ENCODE measurements at regions not wholly inside any gene's neighbourhood (a gene's known extent, or its start where the extent isn't known, plus 50 kb on each side); places are given as distances from the start of the nearest gene placed in this dataset.
"Not testable (repeated sequence)": the region's sequence is repeated elsewhere in the genome, so short reads cannot be mapped to it uniquely, and the experiment has no call there.

- no peak for DNase-seq (ENCODE audit: low spot score)
Observed at GRCh38 chr17:73851091-73851490, 206.8 kb upstream of the SDK2 start.

- DNase-seq (ENCODE audit: low spot score), result no peak
Observed at GRCh38 chr17:73851921-73852320, 207.7 kb upstream of the SDK2 start.

- DNase-seq (ENCODE audit: low spot score), result no peak
Observed at GRCh38 chr17:73855720-73856333, 211.6 kb upstream of the SDK2 start.

GRCh38 chr17:73856556-73856955, 212.3 kb upstream of the SDK2 start:
- no peak for DNase-seq (ENCODE audit: low spot score)

- DNase-seq (ENCODE audit: low spot score), result not testable (repeated sequence)
Observed at GRCh38 chr17:73859439-73860008, 215.3 kb upstream of the SDK2 start.

- no peak for DNase-seq (ENCODE audit: low spot score)
Observed at GRCh38 chr17:73861543-73861942, 217.3 kb upstream of the SDK2 start.

GRCh38 chr17:73863761-73864535, 219.7 kb upstream of the SDK2 start:
- no peak for DNase-seq (ENCODE audit: low spot score)

- DNase-seq (ENCODE audit: low spot score), result no peak
Observed at GRCh38 chr17:73865831-73866230, 221.6 kb upstream of the SDK2 start.

- no peak for DNase-seq (ENCODE audit: low spot score)
Observed at GRCh38 chr17:73867056-73867455, 222.8 kb upstream of the SDK2 start.

GRCh38 chr17:73870068-73870467, 225.8 kb upstream of the SDK2 start:
- no peak for DNase-seq (ENCODE audit: low spot score)

- no peak for DNase-seq (ENCODE audit: low spot score)
Observed at GRCh38 chr17:73870473-73870872, 226.2 kb upstream of the SDK2 start.

- DNase-seq (ENCODE audit: low spot score), result no peak
Observed at GRCh38 chr17:73872816-73873215, 228.6 kb upstream of the SDK2 start.

GRCh38 chr17:73874008-73874720, 229.9 kb upstream of the SDK2 start:
- no peak for DNase-seq (ENCODE audit: low spot score)

- no peak for DNase-seq (ENCODE audit: low spot score)
Observed at GRCh38 chr17:73875346-73875745, 231.1 kb upstream of the SDK2 start.

- no peak for DNase-seq (ENCODE audit: low spot score)
Observed at GRCh38 chr17:73877962-73878361, 233.7 kb upstream of the SDK2 start.

GRCh38 chr17:73878923-73879322, 234.7 kb upstream of the SDK2 start:
- DNase-seq (ENCODE audit: low spot score), result no peak

- no peak for DNase-seq (ENCODE audit: low spot score)
Observed at GRCh38 chr17:73879987-73880386, 235.7 kb upstream of the SDK2 start.

- no peak for DNase-seq (ENCODE audit: low spot score)
Observed at GRCh38 chr17:73882590-73882989, 238.3 kb upstream of the SDK2 start.

GRCh38 chr17:73883175-73883574, 238.9 kb upstream of the SDK2 start:
- no peak for DNase-seq (ENCODE audit: low spot score)

GRCh38 chr17:73887739-73888138, 243.5 kb upstream of the SDK2 start:
- DNase-seq (ENCODE audit: low spot score), result no peak

- no peak for DNase-seq (ENCODE audit: low spot score)
Observed at GRCh38 chr17:73888862-73889261, 244.6 kb upstream of the SDK2 start.

- no peak for DNase-seq (ENCODE audit: low spot score)
Observed at GRCh38 chr17:73889439-73889838, 245.2 kb upstream of the SDK2 start.

Measured in HuH-7.5 (cell line).